Endothelial cell of umbilical vein (primary cell): ENCODE measurements at regions not wholly inside any gene's neighbourhood (a gene's known extent, or its start where the extent isn't known, plus 50 kb on each side); places are given as distances from the start of the nearest gene placed in this dataset.

Experiments
- BruUV-seq: library from RNA; stranded (reverse); fragments of 400-500 nt; replicated peaks from 2 replicates; lab custom pipeline; 2021; lab: Mats Ljungman, UMichigan
- CTCF ChIA-PET: fragments of 300-600, 350-600 bp; sonication (Branson Sonifier 250); formaldehyde crosslinking; loops from one replicate; lab custom pipeline; 2021; ENCODE audit warnings: antibody characterized with exemption, inconsistent platforms; lab: Charles Lee
- POLR2A ChIA-PET: fragments of 300-600, 350-600 bp; sonication (Branson Sonifier 250); formaldehyde crosslinking; loops from one replicate; lab custom pipeline; 2021; ENCODE audit warnings: antibody characterized with exemption, inconsistent platforms; lab: Charles Lee
- DNase-seq: peaks from one replicate; pipeline ENCODE4 v3.0.0-alpha.2; 2011; ENCODE audit warnings: low read depth, low spot score
- FAIRE-seq: peaks from 2 replicates; lab custom pipeline; 2011; peaks lifted over from hg19 to GRCh38; lab: Jason Lieb, UNC
- H2AFZ ChIP-seq: 2 replicates; pipeline ENCODE4 v1.6.0; 2012; ENCODE audit warnings: low read depth, low read length, control low read depth, inconsistent platforms
- H3K27ac ChIP-seq: 2 replicates; pipeline ENCODE4 v1.5.1; 2011; ENCODE audit warnings: low read depth, mild to moderate bottlenecking, control low read depth, low read length, moderate library complexity; ENCODE audit not compliant: insufficient read depth
- H3K27me3 ChIP-seq, 2 experiments: 2 replicates each; pipeline versions ENCODE4 v1.6.0 to v1.6.1; 2011; ENCODE audit warnings: low read length in 2 of 2, mixed read lengths in 1 of 2; ENCODE audit not compliant: control insufficient read depth in 2 of 2, insufficient read depth in 2 of 2
- H3K36me3 ChIP-seq, 2 experiments: 2 replicates in 1 of 2; 3 replicates in 1 of 2; pipeline ENCODE4 v1.5.1; 2011; ENCODE audit warnings: low read length in 2 of 2, mild to moderate bottlenecking in 1 of 2, moderate library complexity in 1 of 2; ENCODE audit not compliant: control insufficient read depth in 2 of 2, insufficient read depth in 2 of 2; ENCODE audit errors: extremely low read depth in 1 of 2
- H3K4me1 ChIP-seq: 3 replicates; pipeline ENCODE4 v1.5.1; 2011; ENCODE audit warnings: mild to moderate bottlenecking, low read length; ENCODE audit not compliant: control insufficient read depth, insufficient read depth; ENCODE audit errors: extremely low read depth
- H3K4me2 ChIP-seq: 2 replicates; pipeline ENCODE4 v1.6.1; 2011; ENCODE audit warnings: low read length, control low read depth, mixed read lengths; ENCODE audit not compliant: insufficient read depth
- H3K4me3 ChIP-seq, 3 experiments: fragments of 200-600 bp in 1 of 3; sonication (generic), shearing (Covaris generic) in 1 of 3; replicated peaks in 1 of 3; 2 replicates each; pipeline ENCODE4 v1.5.1; 2011 to 2016; ENCODE audit warnings: control low read depth in 3 of 3, low read length in 3 of 3, mild to moderate bottlenecking in 2 of 3, inconsistent platforms in 1 of 3, low read depth in 1 of 3, moderate library complexity in 1 of 3; ENCODE audit not compliant: insufficient read depth in 1 of 3
- H3K79me2 ChIP-seq: 2 replicates; pipeline ENCODE4 v1.6.0; 2012; ENCODE audit warnings: low read length, inconsistent platforms; ENCODE audit not compliant: control insufficient read depth, insufficient read depth
- H3K9ac ChIP-seq: replicated peaks from 2 replicates; pipeline ENCODE3; 2011; ENCODE audit warnings: low read length, control low read depth; ENCODE audit not compliant: insufficient read depth; ENCODE audit errors: extremely low read depth
- H3K9me1 ChIP-seq: replicated peaks from 3 replicates; pipeline ENCODE4 v1.6.0; 2011; ENCODE audit warnings: mild to moderate bottlenecking, low read length; ENCODE audit not compliant: control insufficient read depth, insufficient read depth; ENCODE audit errors: extremely low read depth
- H3K9me3 ChIP-seq: replicated peaks from 2 replicates; pipeline ENCODE4 v1.5.1; 2012; ENCODE audit warnings: low read length, inconsistent platforms; ENCODE audit not compliant: control insufficient read depth, insufficient read depth
- H4K20me1 ChIP-seq: replicated peaks from 2 replicates; pipeline ENCODE3; 2011; ENCODE audit warnings: mild to moderate bottlenecking, low read length; ENCODE audit not compliant: control insufficient read depth, insufficient read depth; ENCODE audit errors: extremely low read depth
- EZH2 ChIP-seq: IDR thresholded peaks from 2 replicates; pipeline ENCODE4 v1.6.1; 2012; ENCODE audit warnings: borderline replicate concordance, low read depth, mild to moderate bottlenecking, moderate library complexity, low read length, inconsistent platforms; ENCODE audit not compliant: severe bottlenecking
- FOS ChIP-seq: IDR thresholded peaks from 2 replicates; pipeline ENCODE4 v1.6.1; 2011; ENCODE audit warnings: mild to moderate bottlenecking, low read length, moderate library complexity, borderline replicate concordance; ENCODE audit not compliant: insufficient read depth
- GATA2 ChIP-seq: IDR thresholded peaks from 2 replicates; pipeline ENCODE4 v1.7.0; 2011; ENCODE audit warnings: low read depth, mild to moderate bottlenecking, moderate library complexity, mixed read lengths, low read length; ENCODE audit not compliant: insufficient read length, insufficient read depth
- JUN ChIP-seq: IDR thresholded peaks from 2 replicates; pipeline ENCODE4 v1.6.1; 2011; ENCODE audit warnings: borderline replicate concordance, low read depth; ENCODE audit not compliant: insufficient read length, insufficient read depth
- MYC ChIP-seq: IDR thresholded peaks from one replicate; pipeline ENCODE4 v1.6.1; 2011; ENCODE audit warnings: mild to moderate bottlenecking, low read depth, low read length
- POLR2A ChIP-seq: IDR thresholded peaks from 2 replicates; pipeline ENCODE4 v1.6.1; 2012; ENCODE audit warnings: low read depth, mild to moderate bottlenecking, control low read depth, low read length
- POLR2AphosphoS5 ChIP-seq: IDR thresholded peaks from 2 replicates; pipeline ENCODE4 v1.6.1; 2012; ENCODE audit warnings: low read depth, mild to moderate bottlenecking, control low read depth, low read length, moderate library complexity; ENCODE audit not compliant: insufficient read depth
- dilution Hi-C: fragments of 300-500 bp; cut with MboI; formaldehyde crosslinking; loops from one replicate; pipeline ENCODE4 v1.15.0; 2019; ENCODE audit warnings: low sequenced_read_pairs; ENCODE audit not compliant: extremely low pct_ligation_motif_present
- intact Hi-C: fragments of 100-400 bp; cut with micrococcal nuclease; formaldehyde crosslinking; loops from one replicate; pipeline ENCODE4 v1.10.0; 2022
- TF ChIP-seq, protein P1 (sequence below): IDR thresholded peaks from 2 replicates; pipeline ENCODE4 v1.6.1; 2011; ENCODE audit not compliant: insufficient read depth, insufficient read length
- TF ChIP-seq, protein P2 (sequence below), 2 donors: IDR thresholded peaks; 1 replicate in 1 of 2; 2 replicates in 1 of 2; pipeline ENCODE4 v1.5.1; 2011; ENCODE audit warnings: low read length in 2 of 2, mild to moderate bottlenecking in 2 of 2, moderate library complexity in 2 of 2, control low read depth in 1 of 2, inconsistent platforms in 1 of 2, low read depth in 1 of 2; ENCODE audit not compliant: insufficient read depth in 1 of 2; ENCODE audit errors: extremely low read depth in 1 of 2

DNA sequence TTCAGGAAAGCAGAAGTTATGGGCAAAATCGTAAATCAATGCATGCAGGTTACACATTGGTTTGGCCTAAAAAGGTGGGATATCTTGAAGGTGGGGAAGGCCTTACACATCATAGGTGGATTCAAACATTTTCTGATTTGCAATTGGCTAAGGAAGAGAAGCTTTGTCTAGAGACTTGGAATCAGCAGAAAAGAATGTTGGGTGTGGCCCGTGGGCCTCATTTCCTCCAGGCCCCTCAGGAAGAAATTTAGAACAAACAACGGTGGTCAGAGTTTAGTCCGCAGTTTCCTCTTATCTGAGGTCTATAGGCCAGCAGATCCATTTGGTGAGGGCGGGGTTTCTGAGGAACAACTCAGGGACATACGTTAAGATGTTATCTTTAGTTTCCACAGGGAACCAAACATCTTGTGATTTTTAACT, 50.9 kb upstream of the AFF3 start:
- Histone ChIP-seq H3K9ac (no peak overlapping the region), H3K9me3 (no peaks in the 10 kb centered on the region), H3K36me3 (no peaks in the 10 kb centered on the region), H3K79me2 (no peaks in the 10 kb centered on the region), H2AFZ (peak overlapping the region; percentile 85), H4K20me1 (no peaks in the 10 kb centered on the region), H3K4me1 (peaks cover 29% of the 10 kb centered on the region), H3K4me3 (no peak overlapping the region), H3K4me2 (peak overlapping the region; percentile 39), H3K27me3 (no peaks in the 10 kb centered on the region), H3K9me1 (no peaks in the 10 kb centered on the region), H3K27ac (peak overlapping the region; percentile 72)
- no TSS peak for BruUV-seq
- POLR2A ChIA-PET: no interaction called here
- TF ChIP-seq POLR2A: no peak
- TF ChIP-seq GATA2: peak; percentile 90
- TF ChIP-seq, protein P1, sequence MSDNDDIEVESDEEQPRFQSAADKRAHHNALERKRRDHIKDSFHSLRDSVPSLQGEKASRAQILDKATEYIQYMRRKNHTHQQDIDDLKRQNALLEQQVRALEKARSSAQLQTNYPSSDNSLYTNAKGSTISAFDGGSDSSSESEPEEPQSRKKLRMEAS: no peak
- TF ChIP-seq, protein P2, sequence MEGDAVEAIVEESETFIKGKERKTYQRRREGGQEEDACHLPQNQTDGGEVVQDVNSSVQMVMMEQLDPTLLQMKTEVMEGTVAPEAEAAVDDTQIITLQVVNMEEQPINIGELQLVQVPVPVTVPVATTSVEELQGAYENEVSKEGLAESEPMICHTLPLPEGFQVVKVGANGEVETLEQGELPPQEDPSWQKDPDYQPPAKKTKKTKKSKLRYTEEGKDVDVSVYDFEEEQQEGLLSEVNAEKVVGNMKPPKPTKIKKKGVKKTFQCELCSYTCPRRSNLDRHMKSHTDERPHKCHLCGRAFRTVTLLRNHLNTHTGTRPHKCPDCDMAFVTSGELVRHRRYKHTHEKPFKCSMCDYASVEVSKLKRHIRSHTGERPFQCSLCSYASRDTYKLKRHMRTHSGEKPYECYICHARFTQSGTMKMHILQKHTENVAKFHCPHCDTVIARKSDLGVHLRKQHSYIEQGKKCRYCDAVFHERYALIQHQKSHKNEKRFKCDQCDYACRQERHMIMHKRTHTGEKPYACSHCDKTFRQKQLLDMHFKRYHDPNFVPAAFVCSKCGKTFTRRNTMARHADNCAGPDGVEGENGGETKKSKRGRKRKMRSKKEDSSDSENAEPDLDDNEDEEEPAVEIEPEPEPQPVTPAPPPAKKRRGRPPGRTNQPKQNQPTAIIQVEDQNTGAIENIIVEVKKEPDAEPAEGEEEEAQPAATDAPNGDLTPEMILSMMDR (IDR thresholded peaks at IDR 0.05; ENCODE audit: extremely low read depth in 1 of 2, insufficient read depth in 1 of 2, low read depth in 1 of 2, low read length in 2 of 2): no peak
- TF ChIP-seq POLR2AphosphoS5: peak; percentile 40
- TF ChIP-seq MYC: no peak
- TF ChIP-seq JUN: no peak
- no peak for TF ChIP-seq EZH2
- peak; percentile 44 for TF ChIP-seq FOS
- CTCF ChIA-PET: interaction anchor here (0.6 to 1.4 kb wide), 5 partner anchors 8 to 374 kb away, joined by 3 to 4 read pairs (median 4); no protein-coding TSS in a partner anchor
- peak; percentile 42 for DNase-seq
- dilution Hi-C loops: no loop called here
- intact Hi-C loops: no loop called here
- FAIRE-seq: peak; percentile 94
